DMS79 treated with DMSO at 0.1 percent for 48 hours (cell line): ENCODE measurements at regions not wholly inside any gene's neighbourhood (a gene's known extent, or its start where the extent isn't known, plus 50 kb on each side); places are given as distances from the start of the nearest gene placed in this dataset.
"Not testable (repeated sequence)": the region's sequence is repeated elsewhere in the genome, so short reads cannot be mapped to it uniquely, and the experiment has no call there.

Experiments
- DNase-seq: peaks from one replicate; lab custom pipeline; 2025; lab: John Stamatoyannopoulos, UW

DNA sequence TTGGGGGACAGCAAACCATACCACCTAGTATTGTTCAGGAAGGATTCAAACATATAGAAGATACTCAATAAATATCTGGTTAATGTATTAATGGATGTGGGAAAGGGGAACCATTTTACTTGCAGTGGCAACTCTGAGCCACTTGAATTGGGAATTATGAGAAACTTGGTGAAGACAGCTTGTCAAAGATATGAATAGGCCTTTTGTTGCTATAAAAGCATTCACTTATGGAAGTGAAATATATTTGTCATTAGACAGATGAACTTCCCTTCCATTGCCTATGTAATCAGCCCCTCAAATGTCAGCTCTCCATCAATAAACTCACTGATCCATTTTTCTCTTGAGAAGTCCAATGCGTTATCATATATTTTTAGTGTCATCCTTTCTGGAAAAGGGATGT is 56.1 kb downstream of the GPR85 start:
- no peak for DNase-seq

DNA sequence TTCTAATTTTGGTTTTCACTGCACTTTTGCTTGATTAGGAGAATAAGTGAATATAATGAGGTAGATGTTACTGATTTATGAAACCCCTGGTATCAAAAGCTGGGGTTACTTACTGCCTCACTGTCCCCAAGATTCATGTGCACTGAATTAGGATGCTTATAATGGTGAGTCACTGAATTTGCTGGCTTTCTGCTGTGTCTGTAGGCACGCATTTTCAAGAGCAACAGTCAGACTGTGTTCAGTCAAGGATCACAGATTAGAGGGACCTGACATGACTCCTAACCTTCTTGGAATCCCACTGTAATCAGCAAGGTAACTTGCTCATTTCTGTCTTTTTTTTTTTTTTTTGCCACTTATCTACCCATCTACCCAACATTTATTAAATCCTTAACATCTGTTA is 59.7 kb downstream of the GPR85 start:
- DNase-seq, result no peak

- not testable (repeated sequence) for DNase-seq
Measured at GRCh38 chr7:113017144-113017857, 69.3 kb downstream of the GPR85 start.

GRCh38 chr7:113015034-113015645 is 71.5 kb downstream of the GPR85 start:
- DNase-seq, result peak; percentile 23

GRCh38 chr7:113013761-113014449 is 72.7 kb downstream of the GPR85 start:
- no peak for DNase-seq

DNA sequence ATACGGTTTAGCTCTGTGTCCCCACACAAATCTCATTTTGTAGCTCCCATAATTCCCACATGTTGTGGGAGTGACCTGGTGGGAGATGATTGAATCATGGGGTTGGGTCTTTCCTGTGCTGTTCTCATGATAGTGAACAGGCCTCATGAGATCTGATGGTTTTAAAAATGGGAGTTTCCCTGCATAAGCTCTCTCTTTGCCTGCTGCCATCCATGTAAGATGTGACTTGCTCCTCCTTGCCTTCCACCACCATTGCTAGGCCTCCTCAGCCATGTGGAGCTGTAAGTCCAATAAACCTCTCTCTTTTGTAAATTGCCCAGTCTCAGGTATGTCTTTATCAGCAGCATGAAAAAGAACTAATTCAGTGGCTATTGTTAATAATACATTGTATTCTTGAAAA is 73.8 kb downstream of the GPR85 start:
- not testable (repeated sequence) for DNase-seq

DNA sequence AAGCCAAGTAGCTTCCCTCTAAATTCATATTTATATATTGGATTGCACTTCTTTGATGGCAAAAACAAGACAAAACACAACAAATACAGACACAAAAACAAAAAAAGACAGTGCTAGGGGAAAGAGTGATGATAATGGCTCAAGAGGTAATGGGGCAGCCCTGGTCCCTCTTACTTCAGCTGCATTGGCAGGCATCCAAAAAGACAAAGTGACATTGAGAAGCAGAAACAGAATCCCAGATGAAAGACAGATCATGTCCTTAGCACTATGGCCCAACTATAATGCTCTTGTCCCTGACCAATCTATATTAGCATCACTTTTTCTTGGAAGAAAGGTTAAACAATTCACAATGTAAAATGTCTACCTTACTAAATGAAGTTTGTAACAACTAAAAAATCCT is 76.2 kb downstream of the GPR85 start:
- no peak for DNase-seq

DNA sequence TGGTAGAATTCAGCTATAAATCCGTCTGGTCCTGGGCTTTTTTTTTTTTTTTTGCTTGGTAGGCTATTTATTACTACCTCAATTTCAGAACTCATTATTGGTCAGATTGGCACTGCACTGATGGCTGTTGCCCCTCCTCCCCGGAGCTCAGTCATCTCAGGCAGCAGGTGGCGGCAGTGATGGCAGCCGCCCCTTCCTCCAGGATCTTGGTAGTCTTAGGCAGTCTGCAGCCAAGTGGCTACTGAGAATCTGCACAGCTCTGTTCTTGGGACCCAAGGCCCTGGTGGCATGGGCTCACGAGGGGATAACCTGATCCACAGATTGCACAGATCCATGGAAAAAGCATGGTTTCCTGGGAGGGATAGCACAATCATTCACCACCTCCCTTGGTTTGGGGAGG is 77.9 kb downstream of the GPR85 start:
- no peak for DNase-seq

DNA sequence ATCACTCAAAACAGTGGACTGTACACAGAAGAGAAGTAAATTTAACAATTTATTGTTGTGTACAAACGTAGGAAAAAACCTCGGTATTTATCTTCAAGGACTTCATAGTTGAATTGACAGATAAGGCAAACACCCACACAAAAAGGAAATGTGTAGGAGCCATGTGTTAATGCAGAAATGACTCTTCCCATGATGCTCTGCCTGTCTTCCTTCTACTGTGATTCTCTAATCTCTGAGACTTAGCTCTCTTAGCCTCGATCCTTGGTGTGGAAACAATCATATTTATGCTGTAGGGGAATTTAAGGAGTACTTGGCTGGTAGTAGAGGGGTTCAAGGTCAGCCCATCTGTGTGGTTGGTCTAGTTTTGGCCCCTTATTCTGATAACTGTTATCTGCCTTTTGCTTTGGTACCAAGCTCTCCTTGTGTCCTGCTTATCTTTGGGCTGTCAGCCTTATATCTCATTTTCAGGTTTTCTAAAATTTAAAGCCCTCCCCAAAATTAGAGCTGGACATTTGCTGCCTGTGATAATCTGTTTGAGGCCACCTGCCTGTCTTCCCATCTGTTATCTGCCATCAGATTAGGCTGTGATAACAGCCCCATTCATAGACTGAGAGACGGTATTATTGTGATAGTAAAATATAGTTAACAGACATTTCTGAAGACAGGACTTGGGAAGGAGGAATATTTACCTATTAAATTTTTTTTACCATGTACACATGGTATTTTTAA is 81.7 kb downstream of the GPR85 start:
- no peak for DNase-seq

DNA sequence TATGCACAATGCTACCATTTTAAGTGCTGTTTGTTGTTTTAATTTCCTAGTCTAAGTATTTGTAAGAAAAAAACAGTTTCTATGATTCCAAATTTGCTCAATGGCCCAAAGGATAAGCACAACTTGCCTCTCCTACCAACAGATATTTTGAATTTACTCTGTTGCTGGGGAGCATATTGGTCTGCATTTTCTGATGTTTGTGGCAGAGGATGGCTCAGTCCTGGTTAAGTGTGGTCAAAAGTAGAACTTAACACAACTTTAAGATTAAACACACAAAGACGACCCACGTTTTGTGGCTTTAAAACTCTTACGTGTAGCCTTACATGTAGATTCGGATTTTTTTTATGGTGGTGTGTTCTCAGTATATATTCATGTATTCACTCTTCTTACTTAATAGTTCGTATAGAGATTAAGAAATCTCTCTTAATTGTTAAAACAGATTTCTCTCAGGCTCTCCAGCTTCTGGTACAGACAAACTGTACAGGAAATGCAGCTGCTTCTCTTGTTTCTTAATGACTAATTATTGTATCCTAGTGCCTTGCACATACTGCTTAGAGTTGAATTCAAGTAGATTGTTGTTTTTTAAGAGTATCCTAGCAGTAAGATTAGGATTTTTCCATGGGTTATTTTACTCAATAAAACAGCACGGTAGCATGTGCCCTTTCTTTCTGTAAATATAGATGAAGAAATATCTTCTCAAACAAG is 86.2 kb downstream of the GPR85 start:
- no peak for DNase-seq

DNA sequence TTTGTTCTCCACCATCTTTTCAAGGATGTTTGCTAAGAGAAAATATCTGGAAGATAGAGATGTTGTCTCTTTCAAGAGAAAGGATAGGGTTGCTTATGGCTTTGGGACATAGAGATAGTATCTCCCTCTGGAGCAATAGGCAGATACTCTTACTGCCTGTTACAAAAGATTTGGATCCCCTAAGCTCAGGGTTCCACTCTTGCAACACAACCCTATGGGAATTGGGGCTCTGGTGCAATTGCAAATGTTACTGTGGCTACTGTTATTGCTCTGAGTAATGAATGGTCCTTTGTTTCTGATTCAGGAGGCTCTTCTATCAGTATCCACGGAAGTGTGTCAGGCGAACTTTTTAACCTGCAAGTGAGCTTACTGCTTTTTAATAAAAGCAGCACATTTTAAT is 88.8 kb downstream of the GPR85 start:
- DNase-seq, result no peak

GRCh38 chr7:112996331-112996871 is 90.2 kb downstream of the GPR85 start:
- no peak for DNase-seq

DNA sequence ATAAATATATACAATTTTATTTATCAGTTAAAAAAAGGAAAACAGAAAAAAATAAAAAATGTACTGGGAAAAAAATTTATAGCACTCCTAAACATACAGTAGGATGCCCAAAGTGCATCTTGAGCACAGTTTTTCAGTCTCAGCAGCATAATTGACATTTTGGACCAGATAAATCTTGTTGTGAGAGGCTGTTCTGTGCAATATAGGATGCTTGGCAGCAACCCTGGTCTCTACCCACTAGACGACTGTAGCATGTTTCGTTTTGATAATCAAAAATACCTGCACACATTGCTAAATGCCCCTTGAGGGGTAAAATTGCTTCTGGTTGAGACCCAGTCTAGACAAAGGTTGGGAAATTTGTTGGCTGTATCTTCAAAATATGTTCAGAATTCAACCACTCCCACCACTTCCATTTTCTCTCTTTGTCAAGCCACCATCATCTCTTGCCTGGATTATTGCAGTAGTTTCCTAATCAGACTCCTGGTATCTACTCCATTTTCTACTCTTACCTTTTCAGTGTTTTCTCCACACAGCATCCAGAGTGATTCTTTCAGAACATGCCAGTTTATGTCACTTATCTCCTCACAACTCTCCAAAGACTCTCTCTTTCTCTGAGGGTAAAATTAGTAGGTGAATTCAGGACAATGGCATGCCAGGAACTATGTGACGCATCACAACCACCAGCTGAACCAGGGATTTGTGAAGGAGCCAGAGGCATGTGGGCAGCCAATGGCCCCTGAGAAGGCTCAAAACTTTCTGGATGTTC is 91.4 kb downstream of the GPR85 start:
- no peak for DNase-seq

DNA sequence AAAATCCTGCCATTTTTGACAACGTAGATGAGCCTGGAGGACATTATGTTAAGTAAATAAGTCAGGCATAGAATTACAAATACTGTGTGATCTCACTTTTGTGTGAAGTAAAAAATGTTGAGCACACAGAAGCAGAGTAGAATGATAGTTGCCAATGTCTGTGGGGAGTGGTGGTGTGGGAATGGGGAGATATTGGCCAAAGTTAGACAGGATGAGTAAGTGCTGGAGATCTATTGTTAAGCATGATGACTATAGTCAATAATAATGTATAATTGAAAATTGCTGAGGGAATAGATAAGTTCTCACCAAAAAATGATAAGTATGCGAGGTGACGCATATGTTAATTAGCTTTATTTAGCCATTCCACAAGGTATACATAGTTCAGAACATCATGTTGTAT is 92.0 kb downstream of the GPR85 start:
- no peak for DNase-seq

DNA sequence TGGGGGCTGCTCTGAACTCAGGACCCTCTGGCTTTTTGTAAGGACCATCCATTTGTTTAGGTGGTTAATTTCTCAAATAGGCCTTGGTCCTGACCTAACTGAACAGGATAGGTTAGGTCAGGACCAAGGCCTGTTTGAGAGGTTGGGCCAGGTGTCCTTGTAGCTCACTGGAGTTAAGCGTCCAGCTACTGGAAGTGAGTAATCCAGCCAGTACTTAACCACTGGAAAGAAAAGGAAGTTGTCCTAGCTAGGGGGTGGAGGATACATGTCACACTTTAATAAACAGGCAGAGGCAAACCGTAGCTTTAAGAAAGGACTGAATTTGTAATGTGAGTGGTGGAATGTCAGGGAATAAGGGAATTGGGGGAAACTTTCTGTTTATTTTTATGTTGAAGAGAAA is 96.0 kb downstream of the GPR85 start:
- DNase-seq, result no peak

DNA sequence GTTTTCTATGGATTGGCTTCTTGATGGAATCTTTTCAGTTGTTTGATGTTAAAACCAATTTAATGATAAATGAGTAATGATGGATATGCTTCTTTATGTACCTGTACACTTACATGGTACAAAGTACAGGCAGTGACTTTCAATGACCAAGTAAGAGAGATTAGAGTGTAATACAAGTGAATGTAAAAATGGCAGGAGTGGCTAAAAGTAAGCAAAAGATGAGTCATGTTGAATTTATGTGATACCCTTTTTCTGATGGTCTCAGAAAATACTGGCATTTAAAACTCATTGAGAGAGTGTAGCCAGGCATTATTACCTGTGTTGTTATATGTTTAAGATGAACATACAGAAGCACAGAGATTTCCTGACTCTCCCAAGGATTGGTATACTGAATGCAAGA is 97.1 kb downstream of the GPR85 start:
- DNase-seq, result no peak

DNA sequence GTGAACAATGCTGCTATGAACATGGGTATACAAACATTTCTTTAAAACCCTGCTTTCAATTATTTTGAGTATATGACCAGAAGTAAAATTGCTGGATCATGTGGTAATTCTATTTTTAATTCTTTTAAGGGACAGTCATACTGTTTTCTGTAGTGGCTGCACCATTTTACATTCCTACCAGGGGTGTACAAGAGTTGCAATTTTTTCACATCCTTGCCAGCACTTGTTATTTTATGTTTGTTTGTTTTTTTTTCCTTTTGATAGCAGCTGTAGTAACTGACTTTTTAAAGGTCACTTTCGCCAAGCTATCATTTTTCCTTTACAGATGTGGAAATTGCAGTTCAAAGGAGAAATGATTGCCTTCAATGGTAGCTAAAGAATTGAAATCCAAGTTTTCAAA is 99.5 kb downstream of the GPR85 start:
- no peak for DNase-seq

DNA sequence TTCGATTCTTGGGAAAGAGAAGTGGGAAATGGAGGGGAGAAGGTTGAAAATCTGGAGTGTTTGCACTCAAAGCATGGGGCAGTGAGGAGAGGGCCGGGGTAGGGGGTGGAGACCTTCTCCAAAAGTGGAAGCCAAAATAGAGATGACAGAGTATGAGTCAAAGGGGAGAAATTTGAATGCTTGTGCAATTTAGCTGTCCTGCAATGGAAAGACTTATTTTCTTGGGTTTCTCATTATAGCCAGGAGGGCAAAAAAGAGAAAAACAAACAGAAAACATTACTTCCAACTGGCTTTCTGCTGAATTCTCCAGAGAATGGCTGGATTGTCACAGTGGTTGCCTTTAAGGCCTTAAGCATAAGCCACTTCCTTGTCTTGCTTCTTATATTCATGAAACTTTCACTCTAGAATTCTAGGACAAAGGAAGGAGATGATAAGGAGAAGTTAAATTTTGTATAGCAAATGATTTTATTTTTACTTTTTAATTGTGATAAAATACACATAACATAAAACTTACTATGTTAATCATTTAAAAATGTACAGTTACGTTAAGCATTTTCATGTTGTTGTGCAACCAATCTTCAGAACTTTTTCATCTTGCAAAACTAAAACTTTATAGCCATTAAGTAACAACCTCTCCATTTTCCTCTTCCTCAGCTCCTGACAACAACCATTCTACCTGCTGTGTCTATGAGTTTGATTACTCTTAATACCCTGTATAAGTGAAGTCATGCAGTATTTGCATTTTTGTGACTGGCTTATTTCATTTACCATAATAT is 100.2 kb downstream of the GPR85 start:
- no peak for DNase-seq

GRCh38 chr7:112985377-112985987 is 101.1 kb downstream of the GPR85 start:
- DNase-seq, result no peak
